Fibroblast of pulmonary artery (primary cell): ENCODE measurements at regions not wholly inside any gene's neighbourhood (a gene's known extent, or its start where the extent isn't known, plus 50 kb on each side); places are given as distances from the start of the nearest gene placed in this dataset.

Source experiments
- DNase-seq: peaks from one replicate; pipeline ENCODE4 v3.0.0-alpha.2; 2010; ENCODE audit warnings: low read depth
- H3K4me3 ChIP-seq: replicated peaks from 2 replicates; pipeline ENCODE4 v1.5.1; 2011; ENCODE audit warnings: low read depth, mild to moderate bottlenecking, control low read depth, low read length, moderate library complexity
- CTCF ChIP-seq: IDR thresholded peaks from 2 replicates; pipeline ENCODE4 v1.5.1; 2011; ENCODE audit warnings: mild to moderate bottlenecking, control low read depth, low read length, inconsistent platforms; ENCODE audit errors: missing control alignments

- DNase-seq: no peak
- H3K4me3 ChIP-seq: no peak overlapping the region
- no peak for TF ChIP-seq CTCF
Measured at GRCh38 chr14:104284107-104284592, 145.8 kb downstream of the KIF26A start.

GRCh38 chr14:104284636-104285507 lies 146.5 kb downstream of the KIF26A start:
- no peak overlapping the region for H3K4me3 ChIP-seq
- no peak for DNase-seq
- TF ChIP-seq CTCF: no peak

GRCh38 chr14:104285508-104285840 lies 147.1 kb downstream of the KIF26A start:
- H3K4me3 ChIP-seq: no peak overlapping the region
- no peak for DNase-seq
- TF ChIP-seq CTCF: no peak

GRCh38 chr14:104286086-104286485 lies 147.7 kb downstream of the KIF26A start:
- no peak for DNase-seq
- no peak overlapping the region for H3K4me3 ChIP-seq
- TF ChIP-seq CTCF: no peak

GRCh38 chr14:104286496-104286895 lies 148.1 kb downstream of the KIF26A start:
- no peak for TF ChIP-seq CTCF
- DNase-seq: no peak
- no peak overlapping the region for H3K4me3 ChIP-seq

GRCh38 chr14:104287301-104288009 lies 149.1 kb downstream of the KIF26A start:
- TF ChIP-seq CTCF: no peak
- no peak for DNase-seq
- no peak overlapping the region for H3K4me3 ChIP-seq

- no peak for DNase-seq
- TF ChIP-seq CTCF: no peak
- no peak overlapping the region for H3K4me3 ChIP-seq
Measured at GRCh38 chr14:104288272-104288671, 149.9 kb downstream of the KIF26A start.
